HG03469 (cell line): ENCODE measurements at regions not wholly inside any gene's neighbourhood (a gene's known extent, or its start where the extent isn't known, plus 50 kb on each side); places are given as distances from the start of the nearest gene placed in this dataset.

Source experiments
- ATAC-seq: cut with Tn5 transposase; IDR thresholded peaks from one replicate; pipeline ENCODE4 v1.9.1; 2021; ENCODE audit warnings: mild to moderate bottlenecking, moderate library complexity, moderate number of reproducible peaks; ENCODE audit not compliant: unreplicated experiment

DNA sequence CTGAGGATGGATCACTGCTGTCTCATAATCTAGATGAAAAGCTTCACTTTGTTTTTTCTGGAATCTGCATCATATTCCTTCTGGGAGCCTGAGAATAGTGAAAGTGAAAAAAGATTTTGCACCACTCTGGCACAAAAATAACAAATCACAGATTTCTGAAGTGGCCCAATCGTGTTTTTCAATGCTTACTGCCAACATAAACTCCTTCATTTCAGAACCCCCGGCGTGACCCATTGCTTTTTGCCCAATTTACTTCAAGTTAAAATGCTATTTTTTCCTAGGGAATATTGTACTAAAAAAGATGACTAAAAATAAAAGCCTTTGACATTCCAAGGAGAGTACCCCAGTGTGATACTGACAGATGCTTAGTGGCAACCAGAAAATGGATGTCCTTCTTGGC is 53.7 kb upstream of the ANK3 start:
- no peak for ATAC-seq

GRCh38 chr10:60441515-60441914 is 51.8 kb upstream of the ANK3 start:
- ATAC-seq, result no peak

- ATAC-seq, result no peak
Observed at GRCh38 chr10:60439641-60440040, 50.0 kb upstream of the ANK3 start.
